Choroid plexus epithelial cell (primary cell): ENCODE measurements at regions not wholly inside any gene's neighbourhood (a gene's known extent, or its start where the extent isn't known, plus 50 kb on each side); places are given as distances from the start of the nearest gene placed in this dataset.

Source experiments
- DNase-seq: peaks from one replicate; pipeline ENCODE4 v3.0.0-alpha.2; 2010; ENCODE audit warnings: low read depth
- H3K4me3 ChIP-seq: 2 replicates; pipeline ENCODE4 v1.5.1; 2011; ENCODE audit warnings: low read depth, mild to moderate bottlenecking, control low read depth, low read length, moderate library complexity
- TF ChIP-seq, protein P1 (sequence below): conservative IDR thresholded peaks from 2 replicates; pipeline ENCODE4 v1.5.1; 2011; ENCODE audit warnings: low read depth, mild to moderate bottlenecking, control low read depth, inconsistent platforms, low read length, moderate library complexity

DNA sequence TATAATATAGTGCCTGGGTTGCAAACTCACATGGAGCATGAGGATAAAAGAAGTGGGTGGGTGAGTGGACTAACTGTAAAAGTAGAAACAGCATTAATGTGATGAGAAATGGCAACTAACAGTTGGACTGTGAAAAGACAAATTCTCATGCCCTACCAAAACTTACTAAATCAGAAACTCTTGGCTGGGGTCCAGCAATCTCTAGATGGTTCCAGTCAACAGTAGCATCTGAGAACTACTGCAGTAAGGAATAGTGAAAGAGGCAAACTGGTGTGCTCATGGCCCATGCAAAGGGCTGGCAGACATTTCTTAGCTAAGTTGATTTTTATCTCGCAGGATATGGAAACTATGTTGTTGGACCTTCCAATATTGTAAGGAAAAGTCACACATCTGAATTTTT is 150.3 kb downstream of the PIK3R1 start:
- TF ChIP-seq, protein P1, sequence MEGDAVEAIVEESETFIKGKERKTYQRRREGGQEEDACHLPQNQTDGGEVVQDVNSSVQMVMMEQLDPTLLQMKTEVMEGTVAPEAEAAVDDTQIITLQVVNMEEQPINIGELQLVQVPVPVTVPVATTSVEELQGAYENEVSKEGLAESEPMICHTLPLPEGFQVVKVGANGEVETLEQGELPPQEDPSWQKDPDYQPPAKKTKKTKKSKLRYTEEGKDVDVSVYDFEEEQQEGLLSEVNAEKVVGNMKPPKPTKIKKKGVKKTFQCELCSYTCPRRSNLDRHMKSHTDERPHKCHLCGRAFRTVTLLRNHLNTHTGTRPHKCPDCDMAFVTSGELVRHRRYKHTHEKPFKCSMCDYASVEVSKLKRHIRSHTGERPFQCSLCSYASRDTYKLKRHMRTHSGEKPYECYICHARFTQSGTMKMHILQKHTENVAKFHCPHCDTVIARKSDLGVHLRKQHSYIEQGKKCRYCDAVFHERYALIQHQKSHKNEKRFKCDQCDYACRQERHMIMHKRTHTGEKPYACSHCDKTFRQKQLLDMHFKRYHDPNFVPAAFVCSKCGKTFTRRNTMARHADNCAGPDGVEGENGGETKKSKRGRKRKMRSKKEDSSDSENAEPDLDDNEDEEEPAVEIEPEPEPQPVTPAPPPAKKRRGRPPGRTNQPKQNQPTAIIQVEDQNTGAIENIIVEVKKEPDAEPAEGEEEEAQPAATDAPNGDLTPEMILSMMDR = no peak
- DNase-seq = no peak

DNA sequence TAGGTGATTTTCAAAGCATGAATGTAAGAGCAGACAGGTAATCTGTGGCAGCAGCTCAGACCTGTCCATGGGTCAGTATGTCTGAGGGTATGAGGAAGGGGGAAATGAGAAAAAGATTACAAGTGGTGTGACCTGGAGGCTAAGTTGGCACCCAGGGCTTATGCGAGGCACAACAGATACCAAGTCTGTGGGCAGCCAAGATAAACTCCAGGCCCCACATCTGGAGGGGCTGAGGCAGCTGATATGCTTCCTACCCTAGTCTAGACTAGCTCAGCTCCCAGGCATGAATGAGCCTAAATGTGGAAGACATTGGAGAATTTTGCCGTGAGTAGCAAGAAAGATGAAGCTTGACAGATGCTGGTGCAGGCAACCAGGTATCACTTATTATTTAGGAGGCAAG is 151.7 kb downstream of the PIK3R1 start:
- TF ChIP-seq, protein P1 = no peak
- no peak overlapping the region for H3K4me3 ChIP-seq
- no peak for DNase-seq

More for the DNA sequence above, 150.3 kb downstream of the PIK3R1 start:
- H3K4me3 ChIP-seq = no peak overlapping the region

DNA sequence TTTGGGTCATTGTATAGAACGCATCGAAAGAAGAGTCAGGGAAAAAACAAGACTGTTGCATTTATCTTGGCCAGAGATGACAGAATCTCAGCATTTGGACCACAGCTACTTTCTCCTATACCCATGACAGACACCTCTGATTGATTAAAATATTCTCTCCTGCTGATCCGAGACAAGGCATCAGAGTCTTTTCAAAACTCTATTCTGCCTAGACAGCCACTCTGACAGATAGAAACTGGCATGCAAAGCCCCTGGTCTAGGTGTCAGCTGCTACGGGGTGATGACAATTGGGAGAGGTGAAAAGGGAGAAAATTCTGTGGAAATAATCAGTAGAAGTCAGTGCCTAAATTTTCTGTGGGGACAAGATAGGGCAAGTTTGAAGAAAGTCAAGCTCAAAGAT is 152.2 kb downstream of the PIK3R1 start:
- DNase-seq = no peak
- TF ChIP-seq, protein P1 = no peak
- H3K4me3 ChIP-seq = no peak overlapping the region

DNA sequence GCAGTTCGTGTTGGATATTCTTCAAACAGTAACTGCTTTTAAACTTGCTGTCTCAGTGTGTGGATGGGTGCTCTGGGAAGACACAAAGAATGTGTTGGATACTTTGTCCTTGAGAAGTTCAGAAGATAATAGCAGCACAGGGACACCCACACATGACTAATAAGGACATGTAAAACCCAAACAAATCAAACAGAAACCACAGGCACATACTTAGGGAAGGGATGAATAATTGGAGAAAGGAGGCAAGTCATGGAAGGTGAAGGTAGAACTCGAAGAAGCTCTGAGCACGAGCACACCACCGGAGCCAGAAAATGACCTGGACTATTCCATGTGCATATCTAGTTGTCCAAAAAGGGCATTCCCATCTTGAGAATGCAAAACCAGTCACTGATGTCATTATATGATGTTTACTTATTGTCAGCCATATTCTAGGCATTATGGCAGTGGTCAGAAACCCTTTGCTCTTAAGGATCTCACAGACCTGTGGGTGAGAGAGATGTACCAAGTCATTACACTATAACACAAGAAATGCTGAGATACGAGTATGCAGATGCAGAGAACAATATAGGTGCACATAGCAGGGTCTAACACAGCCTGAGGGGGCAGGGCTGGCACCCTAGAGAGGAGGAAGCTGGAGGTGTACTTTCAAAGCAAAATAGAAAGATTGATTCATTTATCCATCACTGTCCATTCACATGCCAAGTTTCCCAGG is 152.9 kb downstream of the PIK3R1 start:
- DNase-seq = no peak
- TF ChIP-seq, protein P1 = no peak
- H3K4me3 ChIP-seq = no peak overlapping the region

DNA sequence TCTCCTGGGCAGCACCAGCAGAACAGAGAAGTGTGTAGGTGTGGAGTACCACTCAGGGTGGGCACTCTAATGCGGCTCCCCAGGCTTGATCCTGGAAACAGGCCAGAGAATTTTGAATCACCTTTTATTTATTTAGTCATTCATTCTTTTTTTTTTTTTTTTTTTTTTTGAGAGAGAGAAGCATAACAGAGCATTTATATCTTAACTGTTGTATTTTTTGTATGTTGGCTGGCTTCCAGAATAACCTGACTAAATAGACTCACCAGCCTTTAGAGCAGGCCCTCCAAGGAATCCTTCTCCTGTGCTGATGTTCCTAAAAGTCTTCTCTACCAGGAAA is 153.4 kb downstream of the PIK3R1 start:
- H3K4me3 ChIP-seq = no peak overlapping the region
- DNase-seq = peak; percentile 35
- TF ChIP-seq, protein P1 = no peak

DNA sequence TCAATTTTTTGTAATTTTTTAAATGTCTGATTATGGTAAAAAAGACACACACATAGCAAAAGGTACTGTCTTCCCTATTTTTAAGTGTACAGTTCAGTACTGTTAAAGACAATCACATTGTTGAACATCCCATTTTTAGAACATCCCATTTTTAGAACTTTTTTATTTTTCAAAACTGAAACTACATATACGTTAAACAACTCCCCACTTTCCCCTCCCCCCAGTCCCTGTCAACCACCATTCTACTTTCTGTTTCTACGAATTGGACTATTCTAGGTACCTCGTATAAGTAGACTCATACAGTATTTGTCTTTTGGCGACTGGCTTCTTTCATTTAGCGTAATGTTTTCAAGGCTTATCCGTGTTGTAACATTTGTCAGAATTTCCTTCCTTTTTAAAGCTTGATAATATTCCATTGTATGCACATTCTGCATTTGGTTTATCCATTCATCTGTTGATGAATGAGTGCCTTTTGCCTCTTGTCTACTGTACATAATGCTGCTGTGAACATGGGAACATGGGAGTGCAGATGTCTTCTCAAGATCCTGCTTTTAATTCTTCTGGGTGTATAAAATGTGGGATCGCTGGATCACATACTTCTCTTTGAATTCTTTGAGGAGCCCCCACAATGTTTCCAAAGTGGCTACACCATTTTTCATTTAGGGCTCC is 154.0 kb downstream of the PIK3R1 start:
- H3K4me3 ChIP-seq = no peak overlapping the region
- TF ChIP-seq, protein P1 = no peak

DNA sequence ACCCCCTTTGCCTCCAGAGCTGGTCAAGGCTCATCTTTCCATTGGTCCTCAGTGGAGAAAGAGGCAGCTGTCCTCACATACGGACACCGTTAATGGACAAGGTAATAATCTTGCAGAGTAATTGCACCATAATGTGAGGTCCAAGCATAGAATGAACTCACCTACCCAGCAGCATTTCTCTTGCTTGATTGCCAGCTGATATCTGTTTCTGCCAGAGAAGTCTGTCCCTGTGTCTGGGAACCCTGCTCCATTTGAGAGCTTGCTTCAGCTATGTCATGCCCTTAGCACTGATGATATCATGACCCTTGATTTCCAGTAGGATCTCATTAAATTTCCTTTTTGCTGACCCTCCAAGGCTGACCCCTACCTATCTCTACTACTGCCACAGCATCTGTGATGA is 154.6 kb downstream of the PIK3R1 start:
- H3K4me3 ChIP-seq = no peak overlapping the region
- TF ChIP-seq, protein P1 = no peak
- DNase-seq = no peak

More for the DNA sequence above, 154.0 kb downstream of the PIK3R1 start:
- DNase-seq = no peak
